GM19035 (cell line): ENCODE measurements at regions not wholly inside any gene's neighbourhood (a gene's known extent, or its start where the extent isn't known, plus 50 kb on each side); places are given as distances from the start of the nearest gene placed in this dataset.
A peak's percentile ranks its signal among the peaks of the same experiment; 100 is the strongest.
"Not testable (repeated sequence)": the region's sequence is repeated elsewhere in the genome, so short reads cannot be mapped to it uniquely, and the experiment has no call there.

Experiments used
- ATAC-seq: cut with Tn5 transposase; IDR thresholded peaks from one replicate; pipeline ENCODE4 v1.9.1; 2021; ENCODE audit not compliant: unreplicated experiment

GRCh38 chr6:126202707-126203106 is 137.2 kb upstream of the CENPW start:
- ATAC-seq: no peak

- no peak for ATAC-seq
Measured at GRCh38 chr6:126204126-126204525, 135.8 kb upstream of the CENPW start.

GRCh38 chr6:126204598-126204997 is 135.3 kb upstream of the CENPW start:
- ATAC-seq: no peak

- no peak for ATAC-seq
Measured at GRCh38 chr6:126206504-126207246, 133.2 kb upstream of the CENPW start.

GRCh38 chr6:126210398-126211075 is 129.4 kb upstream of the CENPW start:
- ATAC-seq: no peak

- no peak for ATAC-seq
Measured at GRCh38 chr6:126217497-126217896, 122.4 kb upstream of the CENPW start.

- ATAC-seq: not testable (repeated sequence)
Measured at GRCh38 chr6:126220901-126221300, 119.0 kb upstream of the CENPW start.

GRCh38 chr6:126227833-126228702 is 111.8 kb upstream of the CENPW start:
- no peak for ATAC-seq

- ATAC-seq: no peak
Measured at GRCh38 chr6:126232671-126233070, 107.2 kb upstream of the CENPW start.

GRCh38 chr6:126233192-126233591 is 106.7 kb upstream of the CENPW start:
- no peak for ATAC-seq

- ATAC-seq: no peak
Measured at GRCh38 chr6:126235363-126235762, 104.6 kb upstream of the CENPW start.

GRCh38 chr6:126245077-126245476 is 94.8 kb upstream of the CENPW start:
- no peak for ATAC-seq

- ATAC-seq: no peak
Measured at GRCh38 chr6:126252154-126252553, 87.8 kb upstream of the CENPW start.

- ATAC-seq: no peak
Measured at GRCh38 chr6:126253431-126253830, 86.5 kb upstream of the CENPW start.

- ATAC-seq: no peak
Measured at GRCh38 chr6:126258150-126258549, 81.8 kb upstream of the CENPW start.

GRCh38 chr6:126261792-126262421 is 78.0 kb upstream of the CENPW start:
- no peak for ATAC-seq

- no peak for ATAC-seq
Measured at GRCh38 chr6:126264265-126264664, 75.7 kb upstream of the CENPW start.

- no peak for ATAC-seq
Measured at GRCh38 chr6:126266664-126267063, 73.3 kb upstream of the CENPW start.

GRCh38 chr6:126267626-126268025 is 72.3 kb upstream of the CENPW start:
- no peak for ATAC-seq

GRCh38 chr6:126268092-126268491 is 71.8 kb upstream of the CENPW start:
- ATAC-seq: peak; percentile 68

- ATAC-seq: no peak
Measured at GRCh38 chr6:126280287-126280686, 59.6 kb upstream of the CENPW start.
